Liver (tissue), 8 donors: ENCODE measurements at regions not wholly inside any gene's neighbourhood (a gene's known extent, or its start where the extent isn't known, plus 50 kb on each side); places are given as distances from the start of the nearest gene placed in this dataset.
A peak's percentile ranks its signal among the peaks of the same experiment; 100 is the strongest.

ENCODE experiments used
- DNase-seq: peaks from one replicate; pipeline ENCODE4 v3.0.0-alpha.2; 2017; ENCODE audit warnings: low spot score
- H3K27ac ChIP-seq, 2 donors: one replicate each; pipeline ENCODE4 v1.7.0; 2013; ENCODE audit warnings: inconsistent platforms in 2 of 2, low read length in 2 of 2, control low read depth in 1 of 2, low read depth in 1 of 2, mild to moderate bottlenecking in 1 of 2
- H3K27me3 ChIP-seq, 4 donors: one replicate each; pipeline versions ENCODE4 v1.6.1 to v1.7.0; 2013; ENCODE audit warnings: low read length in 3 of 4, inconsistent platforms in 1 of 4, mild to moderate bottlenecking in 1 of 4, moderate library complexity in 1 of 4; ENCODE audit not compliant: control insufficient read depth in 4 of 4, insufficient read depth in 4 of 4
- H3K36me3 ChIP-seq, 4 donors: one replicate each; pipeline versions ENCODE4 v1.6.1 to v1.7.0; 2013; ENCODE audit warnings: low read length in 3 of 4, mild to moderate bottlenecking in 3 of 4, low read depth in 1 of 4, moderate library complexity in 1 of 4; ENCODE audit not compliant: control insufficient read depth in 4 of 4, insufficient read depth in 3 of 4
- H3K4me1 ChIP-seq, 4 donors: one replicate each; pipeline versions ENCODE4 v1.6.1 to v1.7.0; 2013; ENCODE audit warnings: low read length in 3 of 4, mild to moderate bottlenecking in 3 of 4, moderate library complexity in 1 of 4; ENCODE audit not compliant: control insufficient read depth in 4 of 4, insufficient read depth in 4 of 4
- H3K4me3 ChIP-seq, 3 donors: one replicate each; pipeline versions ENCODE4 v1.6.1 to v1.7.0; 2013; ENCODE audit warnings: low read length in 3 of 3, control low read depth in 1 of 3, low read depth in 1 of 3, mild to moderate bottlenecking in 1 of 3
- H3K9ac ChIP-seq, 2 donors: one replicate each; pipeline ENCODE4 v1.7.0; 2013; ENCODE audit warnings: low read length in 2 of 2, mild to moderate bottlenecking in 2 of 2, moderate library complexity in 2 of 2, control low read depth in 1 of 2, low read depth in 1 of 2
- H3K9me3 ChIP-seq, 4 donors: one replicate each; pipeline versions ENCODE4 v1.6.1 to v1.7.0; 2013; ENCODE audit warnings: low read length in 3 of 4; ENCODE audit not compliant: control insufficient read depth in 4 of 4
- EGR1 ChIP-seq, 2 donors: IDR thresholded peaks; 2 replicates each; pipeline ENCODE4 v1.6.1; 2016 to 2018; ENCODE audit warnings: antibody characterized with exemption in 2 of 2, low read depth in 2 of 2
- FOXA1 ChIP-seq: IDR thresholded peaks from 2 replicates; pipeline ENCODE4 v1.6.1; 2016; ENCODE audit warnings: antibody characterized with exemption
- FOXA2 ChIP-seq: IDR thresholded peaks from 2 replicates; pipeline ENCODE4 v1.6.1; 2016; ENCODE audit warnings: antibody characterized with exemption
- HNF4G ChIP-seq: IDR thresholded peaks from 2 replicates; pipeline ENCODE4 v1.6.1; 2016; ENCODE audit warnings: antibody characterized with exemption
- JUND ChIP-seq, 2 donors: IDR thresholded peaks; 2 replicates each; pipeline ENCODE4 v1.6.1; 2016; ENCODE audit warnings: antibody characterized with exemption in 2 of 2
- NR2F2 ChIP-seq: IDR thresholded peaks from 2 replicates; pipeline ENCODE4 v1.6.1; 2016; ENCODE audit warnings: antibody characterized with exemption
- RAD21 ChIP-seq, 2 donors: IDR thresholded peaks; 2 replicates each; pipeline ENCODE4 v1.6.1; 2016; ENCODE audit warnings: antibody characterized with exemption in 2 of 2, mild to moderate bottlenecking in 2 of 2
- RXRA ChIP-seq, 2 donors: IDR thresholded peaks; 2 replicates each; pipeline ENCODE4 v1.6.1; 2017 to 2018; ENCODE audit warnings: antibody characterized with exemption in 2 of 2, mild to moderate bottlenecking in 1 of 2
- SP1 ChIP-seq: IDR thresholded peaks from 2 replicates; pipeline ENCODE4 v1.6.1; 2018; ENCODE audit warnings: antibody characterized with exemption, mild to moderate bottlenecking
- TAF1 ChIP-seq: conservative IDR thresholded peaks from 2 replicates; pipeline ENCODE4 v1.6.1; 2016; ENCODE audit warnings: antibody characterized with exemption, mild to moderate bottlenecking
- YY1 ChIP-seq: IDR thresholded peaks from 2 replicates; pipeline ENCODE4 v1.6.1; 2016; ENCODE audit warnings: antibody characterized with exemption, mild to moderate bottlenecking
- WGBS: extraction: QIAGEN DNeasy Blood & Tissue Kit; methylation state at CpG from one replicate; pipeline ENCODE4 v1.1.7; 2013; 5-methylcytosine and 5-hydroxymethylcytosine counted together
- TF ChIP-seq, protein P1 (sequence below): IDR thresholded peaks from 2 replicates; pipeline ENCODE4 v1.6.1; 2016; ENCODE audit warnings: antibody characterized with exemption
- TF ChIP-seq, protein P2 (sequence below): IDR thresholded peaks from 2 replicates; pipeline ENCODE4 v1.6.1; 2016; ENCODE audit warnings: antibody characterized with exemption, mild to moderate bottlenecking
- TF ChIP-seq, protein P3 (sequence below): IDR thresholded peaks from 2 replicates; pipeline ENCODE4 v1.6.1; 2016; ENCODE audit warnings: antibody characterized with exemption
- TF ChIP-seq, protein P4 (sequence below): IDR thresholded peaks from 2 replicates; pipeline ENCODE4 v1.6.1; 2016; ENCODE audit warnings: antibody characterized with exemption
- TF ChIP-seq, protein P5 (sequence below): fragments of 150-350 bp; IDR thresholded peaks from 2 replicates; pipeline ENCODE4 v1.5.1; 2017; ENCODE audit warnings: improper control_type of control experiment, low read depth, low read length; ENCODE audit not compliant: missing input control
- donor health status: healthy.
- donor health status: healthy.
- donor health status: healthy.
- donor health status: healthy.
- donor health status: healthy.

DNA sequence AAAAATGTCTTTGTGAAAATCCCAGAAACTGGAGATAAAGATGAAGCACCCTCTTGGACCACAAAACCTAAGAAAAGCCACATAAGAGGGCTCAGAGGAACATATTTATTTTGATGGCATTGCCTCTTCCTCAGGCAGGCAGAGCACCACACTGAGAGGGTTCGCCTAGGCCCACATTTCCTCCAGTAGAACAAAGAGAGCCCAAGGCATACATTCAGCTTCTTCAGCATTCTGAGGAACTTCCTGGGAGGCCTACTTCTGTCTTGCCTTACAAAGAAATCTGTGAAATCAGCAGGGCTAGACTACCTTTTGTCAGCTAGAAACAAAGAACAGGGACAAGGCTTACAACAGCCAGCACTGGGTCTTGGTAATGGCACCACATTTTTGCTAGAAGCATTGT, 1325.3 kb downstream of the SI start:
- H3K36me3 ChIP-seq = no peaks in the 10 kb centered on the region
- no peak for DNase-seq
- H3K27ac ChIP-seq = no peak overlapping the region
- TF ChIP-seq JUND (IDR thresholded peaks at IDR 0.05) (no peak), FOXA1 (no peak), FOXA2 (no peak), NR2F2 (no peak), YY1 (no peak), RXRA (IDR thresholded peaks at IDR 0.05) (no peak), EGR1 (IDR thresholded peaks at IDR 0.05; ENCODE audit: low read depth in 2 of 2) (no peak), HNF4G (no peak), TAF1 (no peak), RAD21 (IDR thresholded peaks at IDR 0.05) (no peak), SP1 (no peak)
- TF ChIP-seq, protein P1, sequence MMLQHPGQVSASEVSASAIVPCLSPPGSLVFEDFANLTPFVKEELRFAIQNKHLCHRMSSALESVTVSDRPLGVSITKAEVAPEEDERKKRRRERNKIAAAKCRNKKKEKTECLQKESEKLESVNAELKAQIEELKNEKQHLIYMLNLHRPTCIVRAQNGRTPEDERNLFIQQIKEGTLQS = no peak
- TF ChIP-seq, protein P2, sequence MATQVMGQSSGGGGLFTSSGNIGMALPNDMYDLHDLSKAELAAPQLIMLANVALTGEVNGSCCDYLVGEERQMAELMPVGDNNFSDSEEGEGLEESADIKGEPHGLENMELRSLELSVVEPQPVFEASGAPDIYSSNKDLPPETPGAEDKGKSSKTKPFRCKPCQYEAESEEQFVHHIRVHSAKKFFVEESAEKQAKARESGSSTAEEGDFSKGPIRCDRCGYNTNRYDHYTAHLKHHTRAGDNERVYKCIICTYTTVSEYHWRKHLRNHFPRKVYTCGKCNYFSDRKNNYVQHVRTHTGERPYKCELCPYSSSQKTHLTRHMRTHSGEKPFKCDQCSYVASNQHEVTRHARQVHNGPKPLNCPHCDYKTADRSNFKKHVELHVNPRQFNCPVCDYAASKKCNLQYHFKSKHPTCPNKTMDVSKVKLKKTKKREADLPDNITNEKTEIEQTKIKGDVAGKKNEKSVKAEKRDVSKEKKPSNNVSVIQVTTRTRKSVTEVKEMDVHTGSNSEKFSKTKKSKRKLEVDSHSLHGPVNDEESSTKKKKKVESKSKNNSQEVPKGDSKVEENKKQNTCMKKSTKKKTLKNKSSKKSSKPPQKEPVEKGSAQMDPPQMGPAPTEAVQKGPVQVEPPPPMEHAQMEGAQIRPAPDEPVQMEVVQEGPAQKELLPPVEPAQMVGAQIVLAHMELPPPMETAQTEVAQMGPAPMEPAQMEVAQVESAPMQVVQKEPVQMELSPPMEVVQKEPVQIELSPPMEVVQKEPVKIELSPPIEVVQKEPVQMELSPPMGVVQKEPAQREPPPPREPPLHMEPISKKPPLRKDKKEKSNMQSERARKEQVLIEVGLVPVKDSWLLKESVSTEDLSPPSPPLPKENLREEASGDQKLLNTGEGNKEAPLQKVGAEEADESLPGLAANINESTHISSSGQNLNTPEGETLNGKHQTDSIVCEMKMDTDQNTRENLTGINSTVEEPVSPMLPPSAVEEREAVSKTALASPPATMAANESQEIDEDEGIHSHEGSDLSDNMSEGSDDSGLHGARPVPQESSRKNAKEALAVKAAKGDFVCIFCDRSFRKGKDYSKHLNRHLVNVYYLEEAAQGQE = no peak
- TF ChIP-seq, protein P3, sequence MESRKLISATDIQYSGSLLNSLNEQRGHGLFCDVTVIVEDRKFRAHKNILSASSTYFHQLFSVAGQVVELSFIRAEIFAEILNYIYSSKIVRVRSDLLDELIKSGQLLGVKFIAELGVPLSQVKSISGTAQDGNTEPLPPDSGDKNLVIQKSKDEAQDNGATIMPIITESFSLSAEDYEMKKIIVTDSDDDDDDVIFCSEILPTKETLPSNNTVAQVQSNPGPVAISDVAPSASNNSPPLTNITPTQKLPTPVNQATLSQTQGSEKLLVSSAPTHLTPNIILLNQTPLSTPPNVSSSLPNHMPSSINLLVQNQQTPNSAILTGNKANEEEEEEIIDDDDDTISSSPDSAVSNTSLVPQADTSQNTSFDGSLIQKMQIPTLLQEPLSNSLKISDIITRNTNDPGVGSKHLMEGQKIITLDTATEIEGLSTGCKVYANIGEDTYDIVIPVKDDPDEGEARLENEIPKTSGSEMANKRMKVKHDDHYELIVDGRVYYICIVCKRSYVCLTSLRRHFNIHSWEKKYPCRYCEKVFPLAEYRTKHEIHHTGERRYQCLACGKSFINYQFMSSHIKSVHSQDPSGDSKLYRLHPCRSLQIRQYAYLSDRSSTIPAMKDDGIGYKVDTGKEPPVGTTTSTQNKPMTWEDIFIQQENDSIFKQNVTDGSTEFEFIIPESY = no peak
- TF ChIP-seq, protein P4, sequence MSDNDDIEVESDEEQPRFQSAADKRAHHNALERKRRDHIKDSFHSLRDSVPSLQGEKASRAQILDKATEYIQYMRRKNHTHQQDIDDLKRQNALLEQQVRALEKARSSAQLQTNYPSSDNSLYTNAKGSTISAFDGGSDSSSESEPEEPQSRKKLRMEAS = no peak
- TF ChIP-seq, protein P5, sequence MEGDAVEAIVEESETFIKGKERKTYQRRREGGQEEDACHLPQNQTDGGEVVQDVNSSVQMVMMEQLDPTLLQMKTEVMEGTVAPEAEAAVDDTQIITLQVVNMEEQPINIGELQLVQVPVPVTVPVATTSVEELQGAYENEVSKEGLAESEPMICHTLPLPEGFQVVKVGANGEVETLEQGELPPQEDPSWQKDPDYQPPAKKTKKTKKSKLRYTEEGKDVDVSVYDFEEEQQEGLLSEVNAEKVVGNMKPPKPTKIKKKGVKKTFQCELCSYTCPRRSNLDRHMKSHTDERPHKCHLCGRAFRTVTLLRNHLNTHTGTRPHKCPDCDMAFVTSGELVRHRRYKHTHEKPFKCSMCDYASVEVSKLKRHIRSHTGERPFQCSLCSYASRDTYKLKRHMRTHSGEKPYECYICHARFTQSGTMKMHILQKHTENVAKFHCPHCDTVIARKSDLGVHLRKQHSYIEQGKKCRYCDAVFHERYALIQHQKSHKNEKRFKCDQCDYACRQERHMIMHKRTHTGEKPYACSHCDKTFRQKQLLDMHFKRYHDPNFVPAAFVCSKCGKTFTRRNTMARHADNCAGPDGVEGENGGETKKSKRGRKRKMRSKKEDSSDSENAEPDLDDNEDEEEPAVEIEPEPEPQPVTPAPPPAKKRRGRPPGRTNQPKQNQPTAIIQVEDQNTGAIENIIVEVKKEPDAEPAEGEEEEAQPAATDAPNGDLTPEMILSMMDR = no peak
- H3K9ac ChIP-seq = no peak overlapping the region
- H3K27me3 ChIP-seq = no peaks in the 10 kb centered on the region
- H3K4me3 ChIP-seq = no peak overlapping the region
- no peaks in the 10 kb centered on the region for H3K4me1 ChIP-seq
- H3K9me3 ChIP-seq = peaks cover 0 to 2% (median 0%) of the 10 kb centered on the region in 4 donors
- WGBS = 69% methylated on average over 1 of the region's 1 CpG

DNA sequence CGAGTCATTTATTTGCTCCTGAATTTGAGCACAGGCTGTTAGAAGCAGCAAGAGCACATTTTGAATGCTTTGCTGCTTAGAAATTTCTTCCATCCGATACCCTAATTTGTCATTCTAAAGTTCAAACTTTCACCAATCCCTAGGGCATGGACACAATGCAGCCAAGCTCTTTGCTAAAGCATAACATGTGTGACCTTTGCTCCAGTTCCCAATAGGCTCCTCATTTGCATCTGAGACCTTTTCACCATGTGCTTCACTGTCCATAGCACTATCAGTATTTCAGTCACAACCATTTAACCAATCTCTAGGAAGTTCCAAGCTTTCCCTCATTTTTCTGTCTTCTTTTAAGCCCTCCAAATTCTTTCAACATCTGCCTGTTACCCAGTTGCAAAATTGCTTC, 1333.1 kb downstream of the SI start:
- Histone ChIP-seq H3K9me3 (no peaks in the 10 kb centered on the region), H3K36me3 (no peaks in the 10 kb centered on the region), H3K4me3 (no peak overlapping the region), H3K4me1 (no peaks in the 10 kb centered on the region), H3K9ac (no peak overlapping the region), H3K27me3 (no peaks in the 10 kb centered on the region), H3K27ac (no peak overlapping the region)
- no peak for DNase-seq
- TF ChIP-seq RXRA (IDR thresholded peaks at IDR 0.05) = peak in 1 of 2 donors; percentile 11
- TF ChIP-seq, protein P5 = no peak
- 63% methylated on average over 2 of the region's 2 CpGs for WGBS
